WTC11 (cell line): ENCODE measurements at regions not wholly inside any gene's neighbourhood (a gene's known extent, or its start where the extent isn't known, plus 50 kb on each side); places are given as distances from the start of the nearest gene placed in this dataset.

ENCODE experiments used
- ATAC-seq: fragments of 200-7000 bp; cut with Tn5 transposase; 2 replicates; pipeline ENCODE4 v1.10.0; 2021; ENCODE audit warnings: mild to moderate bottlenecking, moderate library complexity
- CTCF ChIA-PET: fragments of 300-600 bp; sonication (Branson Sonifier 250); formaldehyde crosslinking; loops from one replicate; lab custom pipeline; 2021; ENCODE audit warnings: antibody characterized with exemption; lab: Charles Lee
- POLR2A ChIA-PET: fragments of 350-600 bp; sonication (Branson Sonifier 250); formaldehyde crosslinking; loops from one replicate; lab custom pipeline; 2021; ENCODE audit warnings: antibody characterized with exemption; lab: Charles Lee
- DNase-seq: peaks from one replicate; pipeline ENCODE4 v3.0.0; 2021; ENCODE audit warnings: low spot score
- H3K27ac Mint-ChIP-seq: 2 replicates; pipeline ENCODE4 v1.8.0; 2021; ENCODE audit warnings: mixed read lengths
- H3K27me3 Mint-ChIP-seq: 2 replicates; pipeline ENCODE4 v1.8.0; 2021; ENCODE audit warnings: low read depth, mild to moderate bottlenecking, moderate library complexity, mixed read lengths
- H3K36me3 Mint-ChIP-seq: 2 replicates; pipeline ENCODE4 v1.8.0; 2021; ENCODE audit warnings: mixed read lengths
- H3K4me1 Mint-ChIP-seq: 2 replicates; pipeline ENCODE4 v1.8.0; 2022; ENCODE audit warnings: mixed read lengths
- H3K4me3 Mint-ChIP-seq: 2 replicates; pipeline ENCODE4 v1.8.0; 2021; ENCODE audit warnings: mild to moderate bottlenecking, moderate library complexity, mixed read lengths
- H3K9me3 Mint-ChIP-seq: 2 replicates; pipeline ENCODE4 v1.8.0; 2021; ENCODE audit warnings: mixed read lengths
- AR ChIP-seq: fragments of 250-450 bp; sonication (Bioruptor Pico); IDR thresholded peaks from 2 replicates; pipeline ENCODE4 v1.9.0; 2021; ENCODE audit warnings: mild to moderate bottlenecking
- ATF6 ChIP-seq: sonication (generic); formaldehyde crosslinking; IDR thresholded peaks from 2 replicates; pipeline ENCODE4 v1.8.1; 2023; ENCODE audit warnings: mild to moderate bottlenecking, missing genetic modification reagents
- CREB1 ChIP-seq: sonication (generic); formaldehyde crosslinking; IDR thresholded peaks from 2 replicates; pipeline ENCODE4 v1.8.0; 2023; ENCODE audit warnings: mild to moderate bottlenecking, missing genetic modification reagents
- E2F4 ChIP-seq: sonication (generic); formaldehyde crosslinking; IDR thresholded peaks from 2 replicates; pipeline ENCODE4 v1.8.1; 2022; ENCODE audit warnings: low read depth, mild to moderate bottlenecking, moderate library complexity, missing genetic modification reagents, borderline replicate concordance
- E2F5 ChIP-seq: sonication (generic); formaldehyde crosslinking; IDR thresholded peaks from 2 replicates; pipeline ENCODE4 v1.8.1; 2022; ENCODE audit warnings: mild to moderate bottlenecking, moderate library complexity, missing genetic modification reagents
- ELF4 ChIP-seq: sonication (generic); formaldehyde crosslinking; IDR thresholded peaks from 2 replicates; pipeline ENCODE4 v1.8.1; 2022; ENCODE audit warnings: low read depth, mild to moderate bottlenecking, moderate library complexity, missing genetic modification reagents
- GABPB1 ChIP-seq: sonication (generic); formaldehyde crosslinking; IDR thresholded peaks from 2 replicates; pipeline ENCODE4 v1.8.1; 2023; ENCODE audit warnings: mild to moderate bottlenecking, missing genetic modification reagents
- MXD4 ChIP-seq: fragments of 250-450 bp; sonication (Bioruptor Pico); IDR thresholded peaks from 2 replicates; pipeline ENCODE4 v1.8.0; 2021; ENCODE audit warnings: mild to moderate bottlenecking, moderate library complexity, borderline replicate concordance
- NFYB ChIP-seq: sonication (generic); formaldehyde crosslinking; conservative IDR thresholded peaks from 2 replicates; pipeline ENCODE4 v1.8.0; 2022; ENCODE audit warnings: low read depth, missing genetic modification reagents
- SMAD4 ChIP-seq: sonication (generic); formaldehyde crosslinking; IDR thresholded peaks from 2 replicates; pipeline ENCODE4 v1.8.0; 2022; ENCODE audit warnings: mild to moderate bottlenecking, missing genetic modification reagents
- ZNF317 ChIP-seq: sonication (generic); formaldehyde crosslinking; IDR thresholded peaks from 2 replicates; pipeline ENCODE4 v1.8.1; 2023; ENCODE audit warnings: low read depth, mild to moderate bottlenecking, moderate library complexity, missing genetic modification reagents, borderline replicate concordance
- ZNF423 ChIP-seq: fragments of 250-450 bp; sonication (Bioruptor Pico); IDR thresholded peaks from 2 replicates; pipeline ENCODE4 v2.1.2; 2022; ENCODE audit warnings: mild to moderate bottlenecking, moderate library complexity
- TF ChIP-seq, protein P1 (sequence below): sonication (generic); formaldehyde crosslinking; IDR thresholded peaks from 2 replicates; pipeline ENCODE4 v1.8.0; 2023; ENCODE audit warnings: missing genetic modification reagents
- TF ChIP-seq, protein P2 (sequence below): sonication (generic); formaldehyde crosslinking; IDR thresholded peaks from 2 replicates; pipeline ENCODE4 v1.8.1; 2023; ENCODE audit warnings: mild to moderate bottlenecking, missing genetic modification reagents, moderate library complexity
- TF ChIP-seq, protein P3 (sequence below): sonication (generic); formaldehyde crosslinking; IDR thresholded peaks from 2 replicates; pipeline ENCODE4 v1.8.0; 2022; ENCODE audit warnings: mild to moderate bottlenecking, missing genetic modification reagents
- TF ChIP-seq, protein P4 (sequence below): sonication (generic); formaldehyde crosslinking; IDR thresholded peaks from 2 replicates; pipeline ENCODE4 v1.8.0; 2022; ENCODE audit warnings: missing genetic modification reagents

- TF ChIP-seq CREB1 (CRISPR knock-in tag) (no peak), ZNF317 (CRISPR knock-in tag) (no peak), E2F4 (no peak), SMAD4 (CRISPR knock-in tag) (no peak)
- TF ChIP-seq, protein P1, sequence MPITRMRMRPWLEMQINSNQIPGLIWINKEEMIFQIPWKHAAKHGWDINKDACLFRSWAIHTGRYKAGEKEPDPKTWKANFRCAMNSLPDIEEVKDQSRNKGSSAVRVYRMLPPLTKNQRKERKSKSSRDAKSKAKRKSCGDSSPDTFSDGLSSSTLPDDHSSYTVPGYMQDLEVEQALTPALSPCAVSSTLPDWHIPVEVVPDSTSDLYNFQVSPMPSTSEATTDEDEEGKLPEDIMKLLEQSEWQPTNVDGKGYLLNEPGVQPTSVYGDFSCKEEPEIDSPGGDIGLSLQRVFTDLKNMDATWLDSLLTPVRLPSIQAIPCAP (CRISPR knock-in tag): no peak
- TF ChIP-seq, protein P2, sequence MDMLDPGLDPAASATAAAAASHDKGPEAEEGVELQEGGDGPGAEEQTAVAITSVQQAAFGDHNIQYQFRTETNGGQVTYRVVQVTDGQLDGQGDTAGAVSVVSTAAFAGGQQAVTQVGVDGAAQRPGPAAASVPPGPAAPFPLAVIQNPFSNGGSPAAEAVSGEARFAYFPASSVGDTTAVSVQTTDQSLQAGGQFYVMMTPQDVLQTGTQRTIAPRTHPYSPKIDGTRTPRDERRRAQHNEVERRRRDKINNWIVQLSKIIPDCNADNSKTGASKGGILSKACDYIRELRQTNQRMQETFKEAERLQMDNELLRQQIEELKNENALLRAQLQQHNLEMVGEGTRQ (CRISPR knock-in tag): no peak
- TF ChIP-seq, all 79 proteins: peak for 0
Observed at GRCh38 chr7:68393051-68393450, 1205.2 kb upstream of the AUTS2 start (continued).

DNA sequence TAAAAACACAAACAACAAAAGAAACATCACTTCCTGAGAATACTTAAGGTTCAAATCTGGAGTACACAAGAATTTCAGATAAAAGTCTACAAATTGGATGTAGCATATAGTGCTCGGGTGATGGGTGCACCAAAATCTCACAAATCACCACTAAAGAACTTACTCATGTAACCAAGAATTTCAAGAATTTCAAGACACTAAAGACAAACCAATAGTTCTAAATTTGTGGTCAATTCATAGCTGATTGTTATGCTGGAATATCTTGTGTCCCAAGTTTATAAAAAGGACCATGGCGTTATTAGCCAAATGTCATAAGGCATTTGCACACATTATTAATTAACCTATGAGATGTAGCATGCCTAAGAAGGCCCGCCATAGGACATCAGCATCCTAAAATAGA lies 1204.1 kb upstream of the AUTS2 start:
- DNase-seq: no peak
- ATAC-seq: no peak
- H3K4me3 Mint-ChIP-seq: no peak overlapping the region
- peaks cover 22% of the 10 kb centered on the region for H3K9me3 Mint-ChIP-seq
- 0 out of 2 replicates have a peak, but pooled peaks cover 4% of the 10 kb centered on the region for H3K4me1 Mint-ChIP-seq
- ChIA-PET CTCF (no interaction called here), POLR2A (no interaction called here)
- TF ChIP-seq, protein P2 (CRISPR knock-in tag): no peak
- TF ChIP-seq ZNF423 (no peak), ELF4 (CRISPR knock-in tag) (no peak), E2F5 (CRISPR knock-in tag) (no peak), AR (no peak)
- TF ChIP-seq, protein P3, sequence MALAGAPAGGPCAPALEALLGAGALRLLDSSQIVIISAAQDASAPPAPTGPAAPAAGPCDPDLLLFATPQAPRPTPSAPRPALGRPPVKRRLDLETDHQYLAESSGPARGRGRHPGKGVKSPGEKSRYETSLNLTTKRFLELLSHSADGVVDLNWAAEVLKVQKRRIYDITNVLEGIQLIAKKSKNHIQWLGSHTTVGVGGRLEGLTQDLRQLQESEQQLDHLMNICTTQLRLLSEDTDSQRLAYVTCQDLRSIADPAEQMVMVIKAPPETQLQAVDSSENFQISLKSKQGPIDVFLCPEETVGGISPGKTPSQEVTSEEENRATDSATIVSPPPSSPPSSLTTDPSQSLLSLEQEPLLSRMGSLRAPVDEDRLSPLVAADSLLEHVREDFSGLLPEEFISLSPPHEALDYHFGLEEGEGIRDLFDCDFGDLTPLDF (CRISPR knock-in tag): no peak
- H3K27me3 Mint-ChIP-seq: no peaks in the 10 kb centered on the region
- H3K27ac Mint-ChIP-seq: no peak overlapping the region
- H3K36me3 Mint-ChIP-seq: no peaks in the 10 kb centered on the region

DNA sequence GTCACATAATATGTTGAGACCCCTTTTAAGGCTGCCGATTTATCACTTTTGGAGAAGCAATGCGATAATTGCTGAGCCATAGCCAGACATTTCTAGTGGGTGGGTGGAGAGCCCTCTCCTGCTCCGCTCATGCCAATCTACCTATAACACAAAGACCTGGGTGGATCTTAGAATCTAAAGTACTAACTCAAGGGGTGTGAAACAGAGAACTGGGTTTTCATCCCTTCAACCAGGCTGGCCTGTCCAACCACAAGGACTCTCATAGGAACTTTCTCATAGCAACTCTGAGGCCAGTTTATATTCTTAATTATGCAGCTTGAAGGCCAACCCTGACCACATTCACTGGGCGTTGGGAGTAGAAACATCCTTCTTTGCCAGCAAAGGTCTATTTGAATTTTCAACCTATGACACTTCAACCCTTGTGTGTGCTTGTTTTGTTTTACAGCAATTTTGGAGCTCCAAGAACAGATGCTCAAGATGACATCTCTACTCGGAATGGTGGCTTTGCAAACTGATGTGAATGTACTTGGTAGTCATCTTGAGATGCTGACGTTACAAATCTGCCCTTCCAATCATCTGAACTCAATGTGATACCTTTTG lies 1198.2 kb upstream of the AUTS2 start:
- H3K36me3 Mint-ChIP-seq: no peaks in the 10 kb centered on the region
- H3K27me3 Mint-ChIP-seq: no peaks in the 10 kb centered on the region
- peaks cover 8% of the 10 kb centered on the region; the same call in 1 of the 2 replicates for H3K9me3 Mint-ChIP-seq
- ChIA-PET POLR2A (no interaction called here), CTCF (no interaction called here)
- ATAC-seq (no peak), DNase-seq (no peak)
- no peak overlapping the region for H3K27ac Mint-ChIP-seq
- no peak overlapping the region for H3K4me3 Mint-ChIP-seq
- H3K4me1 Mint-ChIP-seq: no peaks in the 10 kb centered on the region
- TF ChIP-seq NFYB (CRISPR knock-in tag) (no peak), GABPB1 (CRISPR knock-in tag) (no peak), ATF6 (CRISPR knock-in tag) (no peak), MXD4 (CRISPR knock-in tag) (no peak)
- TF ChIP-seq, protein P4, sequence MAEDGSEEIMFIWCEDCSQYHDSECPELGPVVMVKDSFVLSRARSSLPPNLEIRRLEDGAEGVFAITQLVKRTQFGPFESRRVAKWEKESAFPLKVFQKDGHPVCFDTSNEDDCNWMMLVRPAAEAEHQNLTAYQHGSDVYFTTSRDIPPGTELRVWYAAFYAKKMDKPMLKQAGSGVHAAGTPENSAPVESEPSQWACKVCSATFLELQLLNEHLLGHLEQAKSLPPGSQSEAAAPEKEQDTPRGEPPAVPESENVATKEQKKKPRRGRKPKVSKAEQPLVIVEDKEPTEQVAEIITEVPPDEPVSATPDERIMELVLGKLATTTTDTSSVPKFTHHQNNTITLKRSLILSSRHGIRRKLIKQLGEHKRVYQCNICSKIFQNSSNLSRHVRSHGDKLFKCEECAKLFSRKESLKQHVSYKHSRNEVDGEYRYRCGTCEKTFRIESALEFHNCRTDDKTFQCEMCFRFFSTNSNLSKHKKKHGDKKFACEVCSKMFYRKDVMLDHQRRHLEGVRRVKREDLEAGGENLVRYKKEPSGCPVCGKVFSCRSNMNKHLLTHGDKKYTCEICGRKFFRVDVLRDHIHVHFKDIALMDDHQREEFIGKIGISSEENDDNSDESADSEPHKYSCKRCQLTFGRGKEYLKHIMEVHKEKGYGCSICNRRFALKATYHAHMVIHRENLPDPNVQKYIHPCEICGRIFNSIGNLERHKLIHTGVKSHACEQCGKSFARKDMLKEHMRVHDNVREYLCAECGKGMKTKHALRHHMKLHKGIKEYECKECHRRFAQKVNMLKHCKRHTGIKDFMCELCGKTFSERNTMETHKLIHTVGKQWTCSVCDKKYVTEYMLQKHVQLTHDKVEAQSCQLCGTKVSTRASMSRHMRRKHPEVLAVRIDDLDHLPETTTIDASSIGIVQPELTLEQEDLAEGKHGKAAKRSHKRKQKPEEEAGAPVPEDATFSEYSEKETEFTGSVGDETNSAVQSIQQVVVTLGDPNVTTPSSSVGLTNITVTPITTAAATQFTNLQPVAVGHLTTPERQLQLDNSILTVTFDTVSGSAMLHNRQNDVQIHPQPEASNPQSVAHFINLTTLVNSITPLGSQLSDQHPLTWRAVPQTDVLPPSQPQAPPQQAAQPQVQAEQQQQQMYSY (CRISPR knock-in tag): no peak
